Non-pigmented ciliary epithelial cell (primary cell): ENCODE measurements at regions not wholly inside any gene's neighbourhood (a gene's known extent, or its start where the extent isn't known, plus 50 kb on each side); places are given as distances from the start of the nearest gene placed in this dataset.

Experiments
- DNase-seq: peaks from one replicate; pipeline ENCODE4 v3.0.0-alpha.2; 2010; ENCODE audit warnings: low read depth

DNA sequence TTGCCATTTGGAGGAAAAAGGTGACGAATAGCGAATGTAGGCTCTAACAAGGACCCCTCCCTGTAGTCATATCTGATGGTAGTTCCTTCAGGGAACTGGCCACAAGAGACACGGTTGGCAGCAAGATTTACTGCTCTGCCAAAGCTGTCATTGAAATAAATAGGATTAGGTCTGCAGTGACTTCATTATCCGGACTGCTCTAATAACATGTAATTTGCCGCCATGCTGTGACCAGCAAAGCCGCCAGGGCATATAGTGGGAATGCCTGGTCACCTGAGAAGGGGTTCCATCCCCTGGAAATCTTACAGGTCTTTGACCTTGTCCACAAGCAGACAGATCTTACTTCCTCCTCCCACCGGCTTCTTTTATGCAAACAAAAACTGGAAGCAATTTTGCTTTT lies 59.4 kb upstream of the LAPTM4A start:
- DNase-seq: no peak

DNA sequence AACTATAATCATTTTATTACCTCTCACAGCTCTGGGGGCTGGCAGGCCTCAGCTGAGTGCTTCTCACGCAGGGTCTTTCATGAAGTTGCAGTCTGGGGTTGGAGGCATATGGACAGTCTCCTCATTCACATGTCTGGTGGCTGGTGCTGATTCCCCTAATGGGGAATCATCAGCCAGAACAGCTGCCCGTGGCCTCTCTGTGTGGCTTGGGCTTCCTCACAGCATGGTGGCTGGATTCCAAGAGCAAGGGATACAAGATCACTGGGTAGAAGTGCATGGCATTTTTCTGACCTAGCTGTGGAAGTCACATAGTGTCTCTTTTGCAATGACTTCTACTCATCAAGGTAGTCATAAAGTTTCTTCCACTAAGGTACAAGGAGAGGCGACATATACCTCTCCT lies 59.0 kb upstream of the LAPTM4A start:
- no peak for DNase-seq

DNA sequence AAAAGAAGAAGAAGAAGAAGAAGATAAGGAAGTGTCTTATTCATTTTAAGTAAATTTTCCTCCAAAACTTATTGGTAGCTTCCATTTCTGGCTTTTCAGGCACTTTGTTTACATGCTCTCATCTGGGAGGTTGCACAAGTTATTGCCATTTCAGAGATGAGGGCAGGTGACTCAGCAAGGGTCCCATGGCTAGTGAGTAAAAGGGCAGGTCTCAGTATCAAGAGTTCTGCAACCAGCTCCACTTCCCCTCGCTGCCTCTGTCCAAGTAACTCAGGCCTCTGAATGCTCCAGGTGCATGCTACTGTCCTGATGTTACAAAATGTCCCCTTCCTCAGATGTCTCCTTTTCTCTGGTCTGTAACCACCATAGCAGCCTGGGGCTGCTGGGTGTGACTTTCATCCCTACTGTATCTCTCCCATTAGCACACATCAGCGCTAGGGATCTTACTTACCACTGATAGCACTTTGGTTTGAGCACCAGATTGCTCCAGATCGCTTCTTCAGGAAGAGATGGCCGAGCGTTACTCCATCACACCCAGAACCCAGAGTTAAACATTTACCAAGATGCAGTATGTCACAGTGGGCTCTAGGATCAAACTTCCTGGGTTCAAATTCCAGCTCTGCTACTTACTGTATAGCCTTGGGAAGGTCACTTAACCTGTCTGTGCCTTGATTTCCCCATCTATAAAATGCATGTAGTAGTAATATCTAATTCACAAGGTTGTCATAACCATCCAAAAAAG lies 57.4 kb upstream of the LAPTM4A start:
- no peak for DNase-seq

DNA sequence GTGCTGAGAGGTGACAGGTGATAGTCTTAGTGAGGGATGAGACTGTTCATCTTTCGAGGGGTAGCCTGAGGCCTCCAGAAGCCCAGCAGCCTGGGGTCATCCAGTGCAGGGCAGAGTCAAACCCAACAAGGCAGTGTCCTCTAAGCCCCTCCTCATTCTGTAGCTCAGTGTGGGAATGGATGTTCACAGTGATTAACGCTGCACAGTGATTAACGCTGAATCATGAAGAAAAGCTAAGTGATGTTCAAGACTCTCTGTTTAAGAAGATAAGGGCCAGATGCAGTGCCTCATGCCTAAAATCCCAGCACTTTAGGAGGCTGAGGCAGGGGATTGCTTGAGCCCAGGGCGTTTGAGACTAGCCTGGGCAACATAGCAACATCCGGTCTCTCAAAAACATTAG lies 56.3 kb upstream of the LAPTM4A start:
- DNase-seq: no peak

DNA sequence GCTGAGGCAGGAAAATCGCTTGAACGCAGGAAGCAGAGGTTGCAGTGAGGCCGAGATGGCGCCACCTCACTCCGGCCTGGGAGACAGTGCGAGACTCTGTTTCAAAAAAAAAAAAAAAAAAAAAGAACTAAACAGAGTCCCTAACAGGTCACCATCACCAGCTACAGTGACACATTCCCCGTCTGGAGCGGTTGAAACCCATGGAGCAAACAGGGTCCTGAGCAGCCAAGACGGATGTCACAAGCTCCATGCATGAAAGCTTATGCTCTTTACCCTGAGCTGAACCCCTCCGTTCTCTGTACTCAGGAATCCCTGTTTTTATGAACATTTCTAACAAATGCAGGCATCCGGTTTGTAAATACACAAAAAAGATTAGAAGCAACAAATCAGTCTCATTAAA lies 55.9 kb upstream of the LAPTM4A start:
- no peak for DNase-seq

DNA sequence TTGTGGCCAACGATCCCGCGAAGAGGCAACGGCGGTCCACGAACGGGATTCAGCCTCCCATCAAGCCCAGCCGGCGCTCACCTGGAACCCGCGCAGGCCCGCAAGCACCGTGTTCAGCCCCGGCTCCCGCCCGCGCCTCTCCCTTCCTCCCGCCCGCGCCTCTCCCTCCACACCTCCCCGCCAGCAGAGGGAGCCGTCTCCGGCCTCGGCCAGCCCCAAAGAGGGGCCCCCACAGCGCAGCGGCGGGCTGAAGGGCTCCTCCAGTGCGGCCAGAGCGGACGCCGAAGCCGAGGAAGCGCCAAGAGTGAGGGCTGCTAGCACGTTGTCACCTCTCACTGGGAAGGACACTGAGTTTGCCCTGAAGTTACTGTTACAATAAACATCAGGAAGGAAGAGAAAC lies 55.3 kb upstream of the LAPTM4A start:
- DNase-seq: no peak

DNA sequence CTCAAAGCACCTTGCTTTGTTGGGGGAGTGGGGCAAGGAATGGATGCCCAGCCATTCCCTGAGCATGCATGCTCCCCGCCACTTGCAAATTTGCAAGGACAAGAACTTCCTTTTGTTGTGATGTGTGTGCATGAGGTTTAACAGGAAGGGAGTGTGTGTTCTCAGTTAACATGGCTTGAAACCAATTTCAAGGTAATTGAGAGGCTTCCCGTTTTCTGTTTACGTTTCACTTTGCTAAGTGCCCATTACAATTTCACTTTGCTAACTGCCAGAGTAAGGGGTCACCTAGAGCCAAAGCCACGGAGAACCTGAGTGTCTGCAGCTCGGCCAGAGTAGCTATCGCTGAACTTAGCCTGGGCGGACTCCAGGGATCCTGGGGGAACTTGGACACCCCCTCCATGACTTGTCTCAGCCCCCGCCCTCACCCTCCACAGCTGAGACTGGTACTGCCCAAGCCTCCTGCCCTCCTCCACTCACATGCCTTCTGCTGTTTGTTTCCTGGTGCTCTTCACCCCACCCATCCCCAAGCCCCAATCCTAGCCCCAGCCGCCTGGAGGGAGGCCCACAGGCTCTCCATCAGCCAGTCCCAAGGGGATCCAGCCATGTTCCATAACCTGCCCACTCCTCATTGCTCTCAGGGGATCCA lies 53.6 kb upstream of the LAPTM4A start:
- no peak for DNase-seq

DNA sequence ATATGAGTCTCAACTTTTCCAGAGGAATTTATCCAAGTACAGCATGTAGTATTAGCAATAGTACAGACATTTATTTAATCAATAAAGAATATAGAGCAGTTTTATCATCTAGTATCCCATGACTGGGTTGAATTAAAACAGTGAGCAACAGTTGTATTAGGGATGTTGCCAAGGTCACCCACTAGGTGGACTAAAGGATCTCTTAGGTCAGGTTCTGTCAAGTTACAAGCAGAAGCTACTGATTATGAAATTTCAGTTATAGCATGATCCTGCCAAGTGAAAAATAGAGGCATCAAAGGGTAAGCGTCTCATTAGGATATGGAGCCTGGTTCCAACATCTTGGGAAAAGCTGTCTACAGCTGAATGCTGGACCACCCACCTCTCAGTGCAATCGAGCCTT lies 52.1 kb upstream of the LAPTM4A start:
- DNase-seq: no peak
